Uterus (tissue), 2 donors: ENCODE measurements at regions not wholly inside any gene's neighbourhood (a gene's known extent, or its start where the extent isn't known, plus 50 kb on each side); places are given as distances from the start of the nearest gene placed in this dataset.

Experiments used
- CTCF ChIP-seq, 4 experiments: fragments of 200-600 bp in 2 of 4; fragments of 450-650 bp in 2 of 4; sonication (generic) in 2 of 4; IDR thresholded peaks; one replicate each; pipeline ENCODE4 v1.5.1; 2016 to 2019; ENCODE audit warnings: antibody characterized with exemption in 4 of 4, mild to moderate bottlenecking in 2 of 4, moderate library complexity in 1 of 4
- POLR2A ChIP-seq, 2 donors: fragments of 450-650 bp; IDR thresholded peaks; one replicate each; pipeline ENCODE4 v1.6.1; 2016; ENCODE audit warnings: antibody characterized with exemption in 2 of 2, mild to moderate bottlenecking in 1 of 2, moderate library complexity in 1 of 2

GRCh38 chr5:106720367-106720766 is 950.4 kb downstream of the EFNA5 start:
- TF ChIP-seq CTCF (IDR thresholded peaks at IDR 0.05): no peak
- no peak for TF ChIP-seq POLR2A (IDR thresholded peaks at IDR 0.05)
